SK-N-SH (cell line): ENCODE measurements at regions not wholly inside any gene's neighbourhood (a gene's known extent, or its start where the extent isn't known, plus 50 kb on each side); places are given as distances from the start of the nearest gene placed in this dataset.

Experiments
- CHD2 ChIP-seq: fragments of 150-350 bp; IDR thresholded peaks from 2 replicates; pipeline ENCODE4 v1.6.1; 2018; ENCODE audit warnings: low read length; ENCODE audit not compliant: partially characterized antibody
- CTCF ChIP-seq: fragments of 200-600 bp; sonication (generic); IDR thresholded peaks from 2 replicates; pipeline ENCODE4 v1.6.1; 2017; ENCODE audit warnings: antibody characterized with exemption, mild to moderate bottlenecking, moderate library complexity
- EP300 ChIP-seq, 2 experiments: IDR thresholded peaks; 2 replicates each; pipeline versions ENCODE4 v1.4.0 to v1.6.1; 2012; ENCODE audit warnings: borderline replicate concordance in 1 of 2, low read depth in 1 of 2, low read length in 1 of 2
- EZH2phosphoT487 ChIP-seq: fragments of 200-600 bp; sonication (generic); IDR thresholded peaks from 2 replicates; pipeline ENCODE4 v1.6.1; 2017; ENCODE audit warnings: low read depth, mixed run types, mild to moderate bottlenecking, antibody characterized with exemption, moderate library complexity, borderline replicate concordance
- MAX ChIP-seq: IDR thresholded peaks from 2 replicates; pipeline ENCODE4 v1.4.0; 2012; ENCODE audit warnings: low read depth
- POLR2AphosphoS5 ChIP-seq: IDR thresholded peaks from 2 replicates; pipeline ENCODE4 v1.6.1; 2012; ENCODE audit warnings: low read depth, low read length
- RAD21 ChIP-seq: IDR thresholded peaks from 2 replicates; pipeline ENCODE4 v1.6.1; 2012; ENCODE audit warnings: mild to moderate bottlenecking, low read length
- REST ChIP-seq: IDR thresholded peaks from 2 replicates; pipeline ENCODE4 v1.6.1; 2012; ENCODE audit warnings: mild to moderate bottlenecking, low read depth, low read length, moderate library complexity
- RFX5 ChIP-seq: IDR thresholded peaks from 2 replicates; pipeline ENCODE4 v1.6.1; 2012; ENCODE audit warnings: mild to moderate bottlenecking, improper control_type of control experiment, low read length
- TAF1 ChIP-seq: IDR thresholded peaks from 2 replicates; pipeline ENCODE4 v1.6.1; 2012; ENCODE audit warnings: low read depth, mild to moderate bottlenecking, low read length, moderate library complexity, borderline replicate concordance
- TEAD4 ChIP-seq: IDR thresholded peaks from 2 replicates; pipeline ENCODE4 v1.4.0; 2012; ENCODE audit warnings: mild to moderate bottlenecking, borderline replicate concordance; ENCODE audit not compliant: insufficient read depth

- TF ChIP-seq MAX (no peak), TEAD4 (no peak), CTCF (no peak), REST (no peak), TAF1 (no peak), CHD2 (no peak), RFX5 (no peak), POLR2AphosphoS5 (no peak), EZH2phosphoT487 (no peak), RAD21 (no peak), EP300 (IDR thresholded peaks at IDR 0.05; ENCODE audit: borderline replicate concordance in 1 of 2, low read depth in 1 of 2, low read length in 1 of 2) (no peak)
Observed at GRCh38 chr10:2329082-2329481, 591.8 kb upstream of the ADARB2 start.
